HUES64 (cell line): ENCODE measurements at regions not wholly inside any gene's neighbourhood (a gene's known extent, or its start where the extent isn't known, plus 50 kb on each side); places are given as distances from the start of the nearest gene placed in this dataset.

ENCODE experiments used
- H3K27ac ChIP-seq: 2 replicates; pipeline ENCODE4 v1.7.0; 2013; ENCODE audit warnings: low read depth, low read length, inconsistent platforms
- H3K27me3 ChIP-seq: 2 replicates; pipeline ENCODE4 v1.6.1; 2013; ENCODE audit warnings: mild to moderate bottlenecking, low read length; ENCODE audit not compliant: insufficient read depth
- H3K36me3 ChIP-seq: 2 replicates; pipeline ENCODE4 v1.6.1; 2013; ENCODE audit warnings: mild to moderate bottlenecking, low read length; ENCODE audit not compliant: insufficient read depth
- H3K4me1 ChIP-seq: 2 replicates; pipeline ENCODE4 v1.6.1; 2013; ENCODE audit warnings: mild to moderate bottlenecking, low read length, moderate library complexity; ENCODE audit not compliant: insufficient read depth
- H3K4me3 ChIP-seq: 2 replicates; pipeline ENCODE4 v1.5.1; 2013; ENCODE audit warnings: mild to moderate bottlenecking, low read length, moderate library complexity
- H3K9ac ChIP-seq: 2 replicates; pipeline ENCODE4 v1.6.1; 2013; ENCODE audit warnings: mild to moderate bottlenecking, low read depth, low read length
- H3K9me3 ChIP-seq: 2 replicates; pipeline ENCODE4 v1.6.1; 2013; ENCODE audit warnings: low read depth, low read length; ENCODE audit not compliant: insufficient read depth
- WGBS: fragments of 150-250, 120-280 bp; methylation state at CpG from one replicate; pipeline ENCODE4 v1.1.7; 2013; ENCODE audit warnings: missing lambda C conversion rate; 5-methylcytosine and 5-hydroxymethylcytosine counted together

DNA sequence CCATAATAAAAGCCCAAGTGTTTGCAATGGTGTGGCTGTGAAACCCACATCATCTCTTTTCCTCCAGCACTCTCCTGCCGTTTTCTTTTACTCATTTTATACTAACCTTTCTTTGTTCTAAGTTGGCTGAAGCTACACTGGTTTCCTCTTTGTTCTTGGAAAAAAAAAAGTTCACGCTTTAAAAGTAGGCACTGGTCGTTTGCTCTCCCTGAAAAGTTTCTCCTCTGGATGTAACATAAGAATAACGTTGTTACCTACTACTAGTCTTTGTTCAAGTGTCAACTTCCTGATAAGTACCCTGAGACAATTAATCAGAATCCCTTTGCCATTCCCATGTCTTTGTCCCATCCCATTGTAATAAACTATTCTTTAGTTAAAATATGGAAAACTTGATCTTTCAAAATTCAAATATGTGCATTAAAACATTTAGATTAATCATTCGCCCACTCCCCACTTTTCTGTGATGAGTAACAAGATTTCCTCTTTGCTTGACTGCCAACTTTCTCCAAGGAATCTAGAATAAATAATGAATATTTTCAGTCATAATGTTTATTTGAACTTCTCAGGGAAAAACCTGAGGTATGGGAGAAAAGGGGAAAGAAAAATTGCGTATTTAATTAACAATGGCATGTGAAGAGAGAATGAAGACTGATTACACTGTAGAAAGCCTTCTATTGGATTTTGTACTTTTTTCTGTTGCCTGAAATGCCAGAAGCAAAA, 454.3 kb upstream of the CTNND2 start:
- H3K27me3 ChIP-seq = no peaks in the 10 kb centered on the region
- no peak overlapping the region for H3K4me3 ChIP-seq
- no peak overlapping the region for H3K27ac ChIP-seq
- H3K4me1 ChIP-seq = no peaks in the 10 kb centered on the region
- no peaks in the 10 kb centered on the region for H3K36me3 ChIP-seq
- 85% methylated on average over 6 of the region's 6 CpGs for WGBS
- peaks cover 11% of the 10 kb centered on the region for H3K9me3 ChIP-seq
- H3K9ac ChIP-seq = no peak overlapping the region

DNA sequence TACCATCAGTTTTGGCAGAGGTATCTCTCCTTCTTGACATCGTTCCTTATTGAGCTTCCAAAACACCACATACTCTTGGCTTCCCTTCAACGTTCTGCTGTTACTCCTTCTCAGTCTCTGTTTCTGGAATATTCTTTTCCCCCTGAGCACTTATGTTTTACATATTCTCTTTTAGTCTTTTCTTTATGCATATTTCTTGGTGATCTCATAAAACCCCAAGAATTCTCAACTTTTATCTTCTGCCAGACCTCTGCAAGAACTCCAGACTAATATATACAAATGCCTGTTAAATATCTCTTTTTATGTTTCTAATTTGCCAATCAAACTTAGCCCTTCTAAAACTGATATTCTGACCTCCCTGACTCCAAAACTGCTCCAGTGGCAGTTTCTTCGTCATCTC, 453.4 kb upstream of the CTNND2 start:
- no peaks in the 10 kb centered on the region for H3K36me3 ChIP-seq
- H3K27me3 ChIP-seq = no peaks in the 10 kb centered on the region
- no peaks in the 10 kb centered on the region for H3K4me1 ChIP-seq
- no peak overlapping the region for H3K27ac ChIP-seq
- H3K9ac ChIP-seq = no peak overlapping the region
- peaks cover 11% of the 10 kb centered on the region for H3K9me3 ChIP-seq
- WGBS = 95% methylated on average over 3 of the region's 3 CpGs
- no peak overlapping the region for H3K4me3 ChIP-seq

DNA sequence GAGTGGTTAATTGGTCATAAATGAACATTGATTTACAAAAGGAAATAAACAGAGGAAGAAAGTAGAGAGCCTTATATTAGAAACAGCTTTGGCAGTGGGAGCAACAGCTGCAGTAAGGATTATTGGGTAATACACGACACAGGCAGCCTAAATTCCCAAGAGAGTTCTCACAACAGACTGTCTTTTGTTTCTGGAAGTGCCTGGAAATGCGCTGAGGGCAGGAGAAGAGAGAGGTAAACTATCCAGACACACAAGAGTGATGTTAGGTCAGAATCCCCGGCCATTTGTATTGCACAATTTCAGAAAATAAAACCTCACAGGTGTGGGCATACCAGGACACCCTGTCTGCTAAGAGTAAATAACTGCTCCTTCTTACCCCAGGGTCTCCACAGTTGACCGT, 450.4 kb upstream of the CTNND2 start:
- 88% methylated on average over 4 of the region's 4 CpGs for WGBS
- H3K36me3 ChIP-seq = no peaks in the 10 kb centered on the region
- H3K27me3 ChIP-seq = no peaks in the 10 kb centered on the region
- H3K4me1 ChIP-seq = no peaks in the 10 kb centered on the region
- H3K27ac ChIP-seq = no peak overlapping the region
- no peak overlapping the region for H3K4me3 ChIP-seq
- H3K9ac ChIP-seq = no peak overlapping the region
- no peaks in the 10 kb centered on the region for H3K9me3 ChIP-seq

DNA sequence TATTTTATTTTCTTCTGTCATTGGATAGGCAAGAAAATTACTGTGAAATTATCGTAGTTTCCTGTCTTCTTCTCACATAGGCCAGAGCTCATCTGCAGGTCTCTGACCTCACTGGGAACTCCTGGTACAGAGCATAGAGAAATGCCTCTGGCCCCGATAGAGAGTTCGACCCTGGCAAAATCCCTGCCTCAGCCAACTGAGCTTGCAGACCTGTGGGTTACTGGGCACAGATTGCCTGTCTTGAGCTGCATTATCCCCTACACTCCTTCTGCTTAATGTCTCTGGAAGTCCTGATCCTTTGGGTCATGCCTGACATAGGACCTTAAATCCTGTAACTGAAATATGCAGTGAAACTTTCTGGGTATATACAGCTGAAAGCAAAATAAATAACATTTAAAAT, 439.3 kb upstream of the CTNND2 start:
- Histone ChIP-seq H3K36me3 (no peaks in the 10 kb centered on the region), H3K9me3 (peaks cover 13% of the 10 kb centered on the region; the same call in 1 of the 2 replicates)

GRCh38 chr5:12335938-12336337, 431.7 kb upstream of the CTNND2 start:
- Histone ChIP-seq H3K9me3 (no peaks in the 10 kb centered on the region), H3K4me1 (peaks cover 48% of the 10 kb centered on the region), H3K36me3 (no peaks in the 10 kb centered on the region), H3K27ac (peak overlapping the region; percentile 51; the same call in 1 of the 2 replicates), H3K9ac (0 out of 2 replicates have a peak overlapping the region, but pooled peaks have one; percentile 25), H3K4me3 (no peak overlapping the region), H3K27me3 (no peaks in the 10 kb centered on the region)
- 35% methylated on average over 3 of the region's 3 CpGs for WGBS

More for the DNA sequence above, 439.3 kb upstream of the CTNND2 start:
- H3K9ac ChIP-seq = no peak overlapping the region
- WGBS = 95% methylated on average over 3 of the region's 3 CpGs
- peak overlapping the region; percentile 18; the same call in 1 of the 2 replicates for H3K27ac ChIP-seq
- no peaks in the 10 kb centered on the region for H3K27me3 ChIP-seq
- no peak overlapping the region for H3K4me3 ChIP-seq
- no peaks in the 10 kb centered on the region for H3K4me1 ChIP-seq

- no peak overlapping the region for H3K4me3 ChIP-seq
- peaks cover 9% of the 10 kb centered on the region; the same call in 1 of the 2 replicates for H3K9me3 ChIP-seq
- peaks cover 58% of the 10 kb centered on the region for H3K4me1 ChIP-seq
- H3K9ac ChIP-seq = no peak overlapping the region; the same call in 1 of the 2 replicates
- peaks cover 2% of the 10 kb centered on the region; the same call in 1 of the 2 replicates for H3K36me3 ChIP-seq
- no peaks in the 10 kb centered on the region for H3K27me3 ChIP-seq
- peak overlapping the region; percentile 95 for H3K27ac ChIP-seq
- 20% methylated on average over 3 of the region's 3 CpGs for WGBS
Observed at GRCh38 chr5:12332480-12332879, 428.2 kb upstream of the CTNND2 start.

GRCh38 chr5:12330993-12331588, 426.8 kb upstream of the CTNND2 start:
- H3K27ac ChIP-seq = peak overlapping the region; percentile 95
- 50% methylated on average over 8 of the region's 9 CpGs for WGBS

DNA sequence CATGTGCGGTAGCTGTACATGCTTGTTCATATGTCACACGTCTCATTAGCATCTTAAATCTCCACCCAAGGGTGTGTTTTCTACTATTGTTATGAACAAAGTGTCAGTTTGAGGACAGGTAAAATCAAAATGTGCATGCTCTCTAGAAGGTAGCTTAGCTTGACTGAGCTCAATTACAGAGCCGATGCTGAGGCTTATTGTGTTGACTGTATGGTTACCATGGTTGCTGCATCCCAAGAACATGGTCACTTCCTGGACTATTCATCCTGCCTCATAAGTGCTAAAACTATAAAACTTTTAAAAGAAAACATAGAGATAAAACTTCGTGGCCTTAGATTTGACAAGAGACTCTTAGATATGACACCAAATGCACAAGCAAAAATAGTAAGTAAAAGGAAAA, 426.1 kb upstream of the CTNND2 start:
- Histone ChIP-seq H3K9ac (0 out of 2 replicates have a peak overlapping the region, but pooled peaks have one; percentile 12), H3K4me3 (no peak overlapping the region), H3K27me3 (no peaks in the 10 kb centered on the region), H3K4me1 (peaks cover 44% of the 10 kb centered on the region), H3K9me3 (peaks cover 12% of the 10 kb centered on the region), H3K27ac (peak overlapping the region; percentile 95), H3K36me3 (peaks cover 4% of the 10 kb centered on the region; the same call in 1 of the 2 replicates)
- WGBS = 90% methylated on average over 3 of the region's 4 CpGs

More at GRCh38 chr5:12330993-12331588, 426.8 kb upstream of the CTNND2 start:
- Histone ChIP-seq H3K27me3 (no peaks in the 10 kb centered on the region), H3K9me3 (peaks cover 12% of the 10 kb centered on the region), H3K36me3 (peaks cover 4% of the 10 kb centered on the region; the same call in 1 of the 2 replicates), H3K9ac (0 out of 2 replicates have a peak overlapping the region, but pooled peaks have one; percentile 12), H3K4me1 (peaks cover 48% of the 10 kb centered on the region), H3K4me3 (no peak overlapping the region)

- Histone ChIP-seq H3K9me3 (peaks cover 12% of the 10 kb centered on the region), H3K9ac (peak overlapping the region; percentile 63), H3K36me3 (peaks cover 4% of the 10 kb centered on the region; the same call in 1 of the 2 replicates), H3K27me3 (no peaks in the 10 kb centered on the region), H3K27ac (peak overlapping the region; percentile 96), H3K4me1 (peaks cover 44% of the 10 kb centered on the region), H3K4me3 (peak overlapping the region; percentile 24; the same call in 1 of the 2 replicates)
- 14% methylated on average over 7 of the region's 7 CpGs for WGBS
Observed at GRCh38 chr5:12323637-12324229, 419.5 kb upstream of the CTNND2 start.

DNA sequence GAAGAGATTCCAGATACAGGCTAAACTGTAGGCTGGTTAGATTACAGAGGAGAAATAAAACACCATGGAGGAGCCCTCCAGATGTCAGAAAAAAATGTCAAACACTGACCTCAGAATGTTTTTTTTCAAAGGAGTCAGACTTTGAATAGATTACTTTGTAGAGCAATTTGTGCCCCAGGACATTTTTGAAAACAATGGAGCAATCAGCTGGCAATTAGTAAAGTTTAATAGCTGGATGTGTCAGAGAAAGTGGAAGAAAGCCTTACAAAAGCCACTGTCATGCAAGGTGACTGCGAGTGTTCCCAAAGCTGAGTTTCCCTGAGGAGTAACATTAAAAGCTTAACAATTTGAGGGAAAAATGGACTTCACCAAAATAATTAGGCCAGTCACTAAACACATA, 417.8 kb upstream of the CTNND2 start:
- Histone ChIP-seq H3K4me3 (no peak overlapping the region; the same call in 1 of the 2 replicates), H3K9me3 (no peaks in the 10 kb centered on the region), H3K36me3 (no peaks in the 10 kb centered on the region), H3K4me1 (peaks cover 44% of the 10 kb centered on the region), H3K27me3 (no peaks in the 10 kb centered on the region), H3K27ac (peak overlapping the region; percentile 96), H3K9ac (peak overlapping the region; percentile 60)
- 11% methylated on average over 1 of the region's 1 CpG for WGBS

DNA sequence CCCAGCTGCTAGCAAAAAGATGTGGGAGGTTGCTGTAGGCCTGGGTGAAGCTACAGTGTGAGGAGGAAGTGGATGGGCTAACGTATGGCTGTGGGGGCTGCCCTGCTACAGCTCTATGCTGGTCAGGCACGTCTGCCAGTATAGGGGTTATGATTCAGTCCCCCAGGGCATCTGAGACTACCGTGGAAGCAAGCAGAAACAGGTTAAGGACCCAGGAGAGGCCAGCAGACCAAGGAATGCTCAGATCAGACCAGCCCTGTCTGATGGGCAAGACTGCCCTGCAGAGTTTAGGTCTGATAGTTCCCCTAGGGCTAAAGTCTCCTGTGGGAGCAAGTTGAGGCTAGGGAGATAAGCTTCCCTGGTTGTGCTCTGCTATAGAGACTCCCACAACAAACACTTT, 416.1 kb upstream of the CTNND2 start:
- Histone ChIP-seq H3K36me3 (no peaks in the 10 kb centered on the region), H3K4me1 (peaks cover 41% of the 10 kb centered on the region), H3K9ac (no peak overlapping the region), H3K9me3 (no peaks in the 10 kb centered on the region), H3K27ac (no peak overlapping the region), H3K27me3 (no peaks in the 10 kb centered on the region), H3K4me3 (no peak overlapping the region)
- 91% methylated on average over 3 of the region's 3 CpGs for WGBS
